Peyer's patch (tissue), 4 donors: ENCODE measurements at regions not wholly inside any gene's neighbourhood (a gene's known extent, or its start where the extent isn't known, plus 50 kb on each side); places are given as distances from the start of the nearest gene placed in this dataset.

Source experiments
- DNase-seq, 3 donors: peaks; one replicate each; pipeline ENCODE4 v3.0.0-alpha.2; 2017 to 2019
- H3K27ac ChIP-seq, 4 donors: fragments of 200-600 bp; sonication (generic); one replicate each; pipeline ENCODE4 v1.5.1; 2016 to 2019
- H3K27me3 ChIP-seq, 2 donors: fragments of 200-600 bp; sonication (generic); one replicate each; pipeline ENCODE4 v1.5.1; 2019
- H3K36me3 ChIP-seq, 3 donors: fragments of 200-600 bp; sonication (generic); one replicate each; pipeline ENCODE4 v1.5.1; 2016 to 2019
- H3K4me1 ChIP-seq, 4 donors: fragments of 200-600 bp; sonication (generic); one replicate each; pipeline ENCODE4 v1.5.1; 2016 to 2019
- H3K4me3 ChIP-seq, 4 donors: fragments of 200-600 bp; sonication (generic); 1 replicate in 3 of 4; 2 replicates in 1 of 4; pipeline ENCODE4 v1.5.1; 2016 to 2019; ENCODE audit warnings: mild to moderate bottlenecking in 1 of 4
- H3K9me3 ChIP-seq, 4 donors: fragments of 200-600 bp; sonication (generic); one replicate each; pipeline ENCODE4 v1.5.1; 2016 to 2019; ENCODE audit warnings: mild to moderate bottlenecking in 1 of 4
- CTCF ChIP-seq, 6 experiments: fragments of 450-650 bp in 4 of 6; fragments of 200-600 bp in 2 of 6; sonication (generic) in 1 of 6; IDR thresholded peaks; one replicate each; pipeline ENCODE4 v1.5.1; 2017 to 2019; ENCODE audit warnings: antibody characterized with exemption in 6 of 6, mild to moderate bottlenecking in 3 of 6, moderate library complexity in 1 of 6
- POLR2A ChIP-seq, 2 donors: fragments of 450-650 bp; IDR thresholded peaks; one replicate each; pipeline ENCODE4 v1.5.1; 2017; ENCODE audit warnings: antibody characterized with exemption in 2 of 2, mild to moderate bottlenecking in 2 of 2, moderate library complexity in 2 of 2

DNA sequence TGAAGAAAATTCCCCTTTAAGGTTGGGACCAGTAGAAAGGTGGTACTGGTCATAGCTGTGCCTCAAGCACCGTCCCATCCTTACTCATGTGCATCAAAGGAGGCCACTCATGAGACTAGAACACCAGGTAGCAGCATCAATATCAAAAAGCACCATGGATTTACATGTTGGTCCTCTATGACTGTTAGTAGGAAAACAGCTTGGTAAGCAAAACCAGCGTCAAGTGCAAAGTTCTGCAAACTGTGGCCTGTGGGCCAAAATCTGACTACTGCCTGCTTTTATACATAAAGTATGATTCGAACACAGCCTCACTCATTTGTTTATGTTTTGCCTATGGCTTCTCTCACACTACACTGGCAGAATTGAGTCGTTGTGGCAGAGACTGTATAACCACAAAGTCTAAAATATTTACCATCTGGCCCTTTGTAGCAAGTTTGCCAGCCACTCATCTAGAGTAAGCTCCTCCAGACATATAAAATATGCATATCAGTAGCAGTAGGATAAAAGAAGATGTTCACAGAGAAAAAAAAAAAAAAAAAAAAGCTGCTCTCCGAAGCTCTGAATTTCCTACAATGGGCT lies 119.7 kb upstream of the CTNNA2 start:
- no peak for DNase-seq
- H3K36me3 ChIP-seq, result no peaks in the 10 kb centered on the region
- H3K9me3 ChIP-seq, result no peaks in the 10 kb centered on the region
- H3K27me3 ChIP-seq, result no peaks in the 10 kb centered on the region
- no peak overlapping the region for H3K4me3 ChIP-seq
- no peaks in the 10 kb centered on the region for H3K4me1 ChIP-seq
- TF ChIP-seq POLR2A (IDR thresholded peaks at IDR 0.05) (no peak), CTCF (IDR thresholded peaks at IDR 0.05) (no peak)
- H3K27ac ChIP-seq, result no peak overlapping the region

DNA sequence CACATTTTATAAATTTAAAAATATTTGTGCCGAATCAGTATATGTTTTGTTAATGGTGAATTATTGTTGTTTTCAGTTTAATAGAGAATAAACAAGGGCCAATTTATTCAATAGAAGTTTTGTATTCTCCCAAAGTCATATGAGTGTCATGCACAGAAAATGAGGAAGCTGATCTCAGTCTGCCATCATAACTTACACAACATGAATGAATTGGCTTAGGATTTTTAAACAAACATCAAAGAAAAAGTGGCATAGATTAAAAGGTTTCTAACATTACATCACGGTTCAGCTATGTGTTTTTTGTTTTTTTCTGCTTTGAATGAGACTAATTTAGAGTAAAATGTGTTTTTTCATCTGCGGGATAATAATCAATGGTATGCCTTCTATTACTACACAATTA lies 123.4 kb upstream of the CTNNA2 start:
- H3K4me3 ChIP-seq, result no peak overlapping the region
- no peaks in the 10 kb centered on the region for H3K36me3 ChIP-seq
- H3K4me1 ChIP-seq, result no peaks in the 10 kb centered on the region
- TF ChIP-seq POLR2A (IDR thresholded peaks at IDR 0.05) (no peak), CTCF (IDR thresholded peaks at IDR 0.05) (no peak)
- no peaks in the 10 kb centered on the region for H3K9me3 ChIP-seq
- H3K27me3 ChIP-seq, result no peaks in the 10 kb centered on the region
- no peak overlapping the region for H3K27ac ChIP-seq
- DNase-seq, result no peak

- H3K27ac ChIP-seq, result no peak overlapping the region
- no peak overlapping the region for H3K4me3 ChIP-seq
- TF ChIP-seq POLR2A (IDR thresholded peaks at IDR 0.05), result no peak
- TF ChIP-seq CTCF (IDR thresholded peaks at IDR 0.05), result no peak
- DNase-seq, result no peak
- no peaks in the 10 kb centered on the region for H3K36me3 ChIP-seq
- no peaks in the 10 kb centered on the region for H3K4me1 ChIP-seq
- H3K9me3 ChIP-seq, result no peaks in the 10 kb centered on the region
- H3K27me3 ChIP-seq, result no peaks in the 10 kb centered on the region
Observed at GRCh38 chr2:79388024-79388423, 124.8 kb upstream of the CTNNA2 start.

DNA sequence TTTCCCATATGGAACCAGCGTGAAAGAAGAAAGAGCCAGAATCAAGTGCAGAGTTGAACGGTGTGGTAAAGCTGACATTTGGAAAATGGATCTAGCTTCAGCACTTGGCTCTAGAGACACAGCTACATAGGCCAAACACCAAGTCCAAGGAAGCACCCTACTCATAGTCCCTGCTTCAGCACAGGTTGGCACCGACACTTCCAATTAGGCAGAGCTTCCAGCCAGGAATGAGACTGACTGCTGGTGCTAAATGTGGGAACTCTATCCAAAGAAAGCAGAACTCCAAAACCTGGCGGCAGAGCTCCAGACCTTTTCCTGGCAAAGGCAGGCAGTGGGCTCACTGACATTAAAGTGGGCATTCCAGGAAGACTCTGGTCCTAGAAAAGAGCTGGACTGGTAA lies 125.4 kb upstream of the CTNNA2 start:
- no peak for TF ChIP-seq CTCF (IDR thresholded peaks at IDR 0.05)
- no peak for TF ChIP-seq POLR2A (IDR thresholded peaks at IDR 0.05)

DNA sequence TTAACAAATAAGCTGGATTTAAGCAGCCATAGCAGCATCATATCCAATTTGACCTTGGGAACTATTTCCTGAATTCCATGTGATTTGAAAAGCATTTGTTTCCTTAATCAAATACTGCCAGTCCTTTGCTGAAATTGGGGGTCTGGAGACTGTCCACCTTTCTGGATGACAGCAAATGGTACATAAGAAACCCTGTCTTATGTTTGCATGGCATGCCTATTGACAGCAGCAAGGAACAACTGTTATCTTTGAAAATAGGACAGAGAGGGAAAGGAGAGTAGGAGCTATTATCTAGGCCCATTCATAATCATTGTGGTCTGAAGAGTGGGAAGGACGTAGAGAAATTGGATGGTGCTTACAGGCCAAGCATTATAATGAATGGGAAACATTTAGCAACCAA lies 129.2 kb upstream of the CTNNA2 start:
- Histone ChIP-seq H3K27ac (no peak overlapping the region), H3K27me3 (no peaks in the 10 kb centered on the region), H3K4me1 (no peaks in the 10 kb centered on the region), H3K36me3 (no peaks in the 10 kb centered on the region), H3K9me3 (no peaks in the 10 kb centered on the region), H3K4me3 (no peak overlapping the region)
- no peak for TF ChIP-seq CTCF (IDR thresholded peaks at IDR 0.05)
- no peak for TF ChIP-seq POLR2A (IDR thresholded peaks at IDR 0.05)
- no peak for DNase-seq

More for the DNA sequence above, 125.4 kb upstream of the CTNNA2 start:
- no peak for DNase-seq
- no peaks in the 10 kb centered on the region for H3K27me3 ChIP-seq
- H3K36me3 ChIP-seq, result no peaks in the 10 kb centered on the region
- no peaks in the 10 kb centered on the region for H3K4me1 ChIP-seq
- H3K9me3 ChIP-seq, result no peaks in the 10 kb centered on the region
- no peak overlapping the region for H3K4me3 ChIP-seq
- H3K27ac ChIP-seq, result no peak overlapping the region

- no peak overlapping the region for H3K4me3 ChIP-seq
- H3K27ac ChIP-seq, result no peak overlapping the region
- DNase-seq, result no peak
- H3K4me1 ChIP-seq, result no peaks in the 10 kb centered on the region
- H3K9me3 ChIP-seq, result no peaks in the 10 kb centered on the region
- H3K27me3 ChIP-seq, result no peaks in the 10 kb centered on the region
- no peaks in the 10 kb centered on the region for H3K36me3 ChIP-seq
- TF ChIP-seq CTCF (IDR thresholded peaks at IDR 0.05) (no peak), POLR2A (IDR thresholded peaks at IDR 0.05) (no peak)
Observed at GRCh38 chr2:79375817-79376216, 137.0 kb upstream of the CTNNA2 start.
